MCF 10A (cell line): ENCODE measurements at regions not wholly inside any gene's neighbourhood (a gene's known extent, or its start where the extent isn't known, plus 50 kb on each side); places are given as distances from the start of the nearest gene placed in this dataset.
A peak's percentile ranks its signal among the peaks of the same experiment; 100 is the strongest.

ENCODE experiments used
- BruUV-seq: library from RNA; stranded (reverse); fragments of 400-500 nt; replicated peaks from 2 replicates; lab custom pipeline; 2021; lab: Mats Ljungman, UMichigan
- CTCF ChIA-PET: fragments of 300-600 bp; sonication (Branson Sonifier 250); formaldehyde crosslinking; extraction: SDS; loops from one replicate; lab custom pipeline; 2021; ENCODE audit warnings: antibody characterized with exemption, inconsistent platforms; lab: Yijun Ruan, JAX
- POLR2A ChIA-PET: fragments of 300-600, 350-650 bp; sonication (Branson Sonifier 250); formaldehyde crosslinking; extraction: SDS; loops from one replicate; lab custom pipeline; 2020; ENCODE audit warnings: antibody characterized with exemption, inconsistent platforms; lab: Yijun Ruan, JAX
- DNase-seq: peaks from one replicate; pipeline ENCODE4 v3.0.0-alpha.2; 2018; ENCODE audit not compliant: unreplicated experiment
- H3K27ac Mint-ChIP-seq: one replicate; pipeline ENCODE4 v1.8.0; 2022; ENCODE audit warnings: mild to moderate bottlenecking, low read depth, mixed read lengths; ENCODE audit not compliant: unreplicated experiment
- H3K27me3 Mint-ChIP-seq: one replicate; pipeline ENCODE4 v1.8.0; 2022; ENCODE audit warnings: mixed read lengths; ENCODE audit not compliant: insufficient read depth, unreplicated experiment
- H3K36me3 Mint-ChIP-seq: one replicate; pipeline ENCODE4 v1.8.0; 2022; ENCODE audit warnings: mild to moderate bottlenecking, moderate library complexity, mixed read lengths; ENCODE audit not compliant: insufficient read depth, unreplicated experiment
- H3K4me1 Mint-ChIP-seq: one replicate; pipeline ENCODE4 v1.8.0; 2022; ENCODE audit warnings: mixed read lengths; ENCODE audit not compliant: insufficient read depth, unreplicated experiment
- H3K4me3 Mint-ChIP-seq: one replicate; pipeline ENCODE4 v1.8.0; 2022; ENCODE audit warnings: mild to moderate bottlenecking, moderate library complexity, mixed read lengths; ENCODE audit not compliant: unreplicated experiment
- H3K9me3 Mint-ChIP-seq: one replicate; pipeline ENCODE4 v1.8.0; 2022; ENCODE audit warnings: mixed read lengths; ENCODE audit not compliant: unreplicated experiment
- CTCF ChIP-seq: fragments of 200-600 bp; IDR thresholded peaks from one replicate; pipeline ENCODE4 v1.8.0; 2022; ENCODE audit warnings: antibody characterized with exemption, mild to moderate bottlenecking; ENCODE audit not compliant: unreplicated experiment
- intact Hi-C: fragments of 100-400 bp; cut with micrococcal nuclease; formaldehyde crosslinking; loops from 2 replicates; pipeline ENCODE4 v1.14.1; 2022

DNA sequence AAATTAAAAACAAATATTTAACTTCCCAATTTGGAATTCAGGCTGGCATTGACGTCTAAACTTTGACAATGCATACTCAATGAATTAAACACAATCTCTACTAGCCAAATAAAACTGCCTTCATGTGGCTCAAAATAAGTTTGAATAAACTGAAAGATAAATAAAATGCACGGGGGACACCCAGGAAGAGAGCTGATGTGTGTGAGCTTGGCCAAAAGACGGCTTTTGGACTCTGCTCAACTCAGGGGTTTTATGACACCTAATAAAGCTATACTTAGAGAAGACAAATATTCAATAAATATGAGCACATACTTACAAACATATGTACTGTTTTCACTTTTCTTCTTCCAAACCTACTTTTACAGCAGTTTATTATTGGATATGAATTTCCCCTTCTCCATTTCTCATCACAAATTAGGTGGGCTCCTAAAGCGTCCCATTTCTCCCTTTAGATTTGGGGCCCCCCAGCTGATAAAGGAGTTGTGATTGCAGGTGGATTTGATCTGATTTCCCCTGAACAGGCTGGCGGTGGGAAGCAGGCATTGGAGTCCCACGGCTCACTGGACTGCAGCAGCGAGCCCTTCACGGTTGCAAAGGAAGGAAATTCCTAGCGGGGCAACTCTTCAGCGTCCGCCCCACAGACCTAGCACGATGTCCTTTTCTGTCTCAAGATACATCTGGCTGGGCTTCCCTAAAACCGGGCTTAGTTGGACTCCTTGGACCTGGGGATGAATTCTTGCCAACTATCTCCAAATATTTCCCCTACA is 79.6 kb downstream of the INSIG1 start:
- POLR2A ChIA-PET, result interaction anchor here (0.9 kb wide), 1 partner anchor 450 kb away, joined by 3 read pairs; no protein-coding TSS in a partner anchor
- CTCF ChIA-PET, result interaction anchor here (0.7 to 2.0 kb wide), 7 partner anchors 12 to 389 kb away, joined by 3 to 9 read pairs (median 4); no protein-coding TSS in a partner anchor
- no peak overlapping the region for H3K27ac Mint-ChIP-seq
- TF ChIP-seq CTCF, result no peak
- intact Hi-C loops, result no loop called here
- H3K36me3 Mint-ChIP-seq, result no peaks in the 10 kb centered on the region
- H3K27me3 Mint-ChIP-seq, result peaks cover 85% of the 10 kb centered on the region
- H3K4me3 Mint-ChIP-seq, result peak overlapping the region; percentile 47
- H3K9me3 Mint-ChIP-seq, result no peaks in the 10 kb centered on the region
- H3K4me1 Mint-ChIP-seq, result peaks cover 8% of the 10 kb centered on the region
- BruUV-seq, result no TSS peak
- DNase-seq, result peak; percentile 6

- no TSS peak for BruUV-seq
- POLR2A ChIA-PET, result interaction anchor here (0.9 kb wide), 1 partner anchor 450 kb away, joined by 3 read pairs; no protein-coding TSS in a partner anchor
- intact Hi-C loops, result no loop called here
- Mint-ChIP-seq H3K27me3 (peaks cover 86% of the 10 kb centered on the region), H3K27ac (no peak overlapping the region), H3K4me1 (peaks cover 8% of the 10 kb centered on the region), H3K9me3 (no peaks in the 10 kb centered on the region), H3K4me3 (peak overlapping the region; percentile 47), H3K36me3 (no peaks in the 10 kb centered on the region)
- TF ChIP-seq CTCF, result no peak
- DNase-seq, result peak; percentile 36
- CTCF ChIA-PET, result interaction anchor here (0.6 to 3.7 kb wide), 16 partner anchors 13 to 1052 kb away, joined by 3 to 18 read pairs (median 3); no protein-coding TSS in a partner anchor
These were observed 79.9 kb upstream of the EN2 start for GRCh38 chr7:155377838-155378579.

DNA sequence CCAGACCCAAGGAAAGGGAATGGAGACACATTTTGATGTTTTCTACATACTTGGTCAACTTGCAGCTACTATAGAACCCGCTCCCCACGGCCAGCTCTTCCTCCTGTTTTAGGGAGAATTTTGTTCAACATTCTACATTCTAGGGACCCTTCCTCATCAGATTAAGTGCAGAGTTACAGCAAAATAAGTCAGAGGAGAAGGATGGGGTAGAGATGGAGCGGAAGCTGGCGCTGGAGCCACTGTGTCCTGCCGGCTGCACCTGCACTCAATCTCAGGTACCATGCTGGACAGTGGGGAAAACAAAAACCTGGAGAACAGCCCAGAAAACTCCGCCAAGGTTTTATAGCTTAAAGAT is 79.4 kb upstream of the EN2 start:
- Mint-ChIP-seq H3K27ac (no peak overlapping the region), H3K27me3 (peaks cover 80% of the 10 kb centered on the region), H3K4me1 (peaks cover 8% of the 10 kb centered on the region), H3K9me3 (no peaks in the 10 kb centered on the region), H3K36me3 (no peaks in the 10 kb centered on the region), H3K4me3 (peak overlapping the region; percentile 47)
- BruUV-seq, result no TSS peak
- DNase-seq, result no peak
- intact Hi-C loops, result no loop called here
- CTCF ChIA-PET, result interaction anchor here (0.6 to 3.7 kb wide), 17 partner anchors 10 to 1052 kb away, joined by 3 to 18 read pairs (median 3); no protein-coding TSS in a partner anchor
- TF ChIP-seq CTCF, result no peak
- POLR2A ChIA-PET, result interaction anchor here (0.9 kb wide), 2 partner anchors 325 to 451 kb away, joined by 3 read pairs; no protein-coding TSS in a partner anchor
